Suprapubic skin (tissue), 4 donors: ENCODE measurements at regions not wholly inside any gene's neighbourhood (a gene's known extent, or its start where the extent isn't known, plus 50 kb on each side); places are given as distances from the start of the nearest gene placed in this dataset.

Experiments used
- DNase-seq, 2 donors: peaks; one replicate each; pipeline ENCODE4 v3.0.0-alpha.2; 2019; ENCODE audit warnings: low spot score in 2 of 2
- H3K27ac ChIP-seq: fragments of 200-600 bp; sonication (generic); one replicate; pipeline ENCODE4 v1.5.1; 2019
- H3K27me3 ChIP-seq: fragments of 200-600 bp; sonication (generic); one replicate; pipeline ENCODE4 v1.5.1; 2019
- H3K36me3 ChIP-seq: fragments of 200-600 bp; sonication (generic); one replicate; pipeline ENCODE4 v1.5.1; 2019
- H3K4me1 ChIP-seq: fragments of 200-600 bp; sonication (generic); one replicate; pipeline ENCODE4 v1.5.1; 2019
- H3K4me3 ChIP-seq: fragments of 200-600 bp; sonication (generic); one replicate; pipeline ENCODE4 v1.5.1; 2019; ENCODE audit warnings: mild to moderate bottlenecking
- H3K9me3 ChIP-seq: fragments of 200-600 bp; sonication (generic); one replicate; pipeline ENCODE4 v1.5.1; 2019
- EP300 ChIP-seq: sonication (generic); formaldehyde crosslinking; IDR thresholded peaks from one replicate; pipeline ENCODE4 v1.6.1; 2017; ENCODE audit warnings: antibody characterized with exemption
- POLR2A ChIP-seq, 2 donors: fragments of 450-650 bp; IDR thresholded peaks; one replicate each; pipeline ENCODE4 v1.6.1; 2017; ENCODE audit warnings: antibody characterized with exemption in 2 of 2, mild to moderate bottlenecking in 2 of 2, moderate library complexity in 2 of 2
- POLR2AphosphoS5 ChIP-seq, 3 donors: sonication (generic); formaldehyde crosslinking; IDR thresholded peaks; one replicate each; pipeline ENCODE4 v1.6.1; 2017; ENCODE audit warnings: antibody characterized with exemption in 3 of 3
- WGBS: methylation state at CpG from one replicate; pipeline ENCODE4 v1.1.5; 2018; 5-methylcytosine and 5-hydroxymethylcytosine counted together
- TF ChIP-seq, protein P1 (sequence below), 2 donors: fragments of 200-600 bp in 1 of 2; fragments of 450-650 bp in 1 of 2; sonication (generic) in 1 of 2; IDR thresholded peaks; one replicate each; pipeline ENCODE4 v1.5.1; 2016 to 2019; ENCODE audit warnings: antibody characterized with exemption in 2 of 2, mild to moderate bottlenecking in 1 of 2, moderate library complexity in 1 of 2

- TF ChIP-seq POLR2AphosphoS5 (IDR thresholded peaks at IDR 0.05): no peak
- no peak for TF ChIP-seq EP300
- no peak for TF ChIP-seq POLR2A (IDR thresholded peaks at IDR 0.05)
- TF ChIP-seq, protein P1, sequence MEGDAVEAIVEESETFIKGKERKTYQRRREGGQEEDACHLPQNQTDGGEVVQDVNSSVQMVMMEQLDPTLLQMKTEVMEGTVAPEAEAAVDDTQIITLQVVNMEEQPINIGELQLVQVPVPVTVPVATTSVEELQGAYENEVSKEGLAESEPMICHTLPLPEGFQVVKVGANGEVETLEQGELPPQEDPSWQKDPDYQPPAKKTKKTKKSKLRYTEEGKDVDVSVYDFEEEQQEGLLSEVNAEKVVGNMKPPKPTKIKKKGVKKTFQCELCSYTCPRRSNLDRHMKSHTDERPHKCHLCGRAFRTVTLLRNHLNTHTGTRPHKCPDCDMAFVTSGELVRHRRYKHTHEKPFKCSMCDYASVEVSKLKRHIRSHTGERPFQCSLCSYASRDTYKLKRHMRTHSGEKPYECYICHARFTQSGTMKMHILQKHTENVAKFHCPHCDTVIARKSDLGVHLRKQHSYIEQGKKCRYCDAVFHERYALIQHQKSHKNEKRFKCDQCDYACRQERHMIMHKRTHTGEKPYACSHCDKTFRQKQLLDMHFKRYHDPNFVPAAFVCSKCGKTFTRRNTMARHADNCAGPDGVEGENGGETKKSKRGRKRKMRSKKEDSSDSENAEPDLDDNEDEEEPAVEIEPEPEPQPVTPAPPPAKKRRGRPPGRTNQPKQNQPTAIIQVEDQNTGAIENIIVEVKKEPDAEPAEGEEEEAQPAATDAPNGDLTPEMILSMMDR (IDR thresholded peaks at IDR 0.05): no peak
Observed at GRCh38 chr13:104071806-104072205, 1005.6 kb upstream of the SLC10A2 start.

GRCh38 chr13:104065328-104065727 is 999.1 kb upstream of the SLC10A2 start:
- DNase-seq: no peak
- no peak overlapping the region for H3K4me3 ChIP-seq

More at GRCh38 chr13:104071806-104072205, 1005.6 kb upstream of the SLC10A2 start:
- no peaks in the 10 kb centered on the region for H3K36me3 ChIP-seq
- 92% methylated on average over 2 of the region's 2 CpGs for WGBS
- no peaks in the 10 kb centered on the region for H3K27me3 ChIP-seq
- no peaks in the 10 kb centered on the region for H3K9me3 ChIP-seq
- no peak overlapping the region for H3K4me3 ChIP-seq
- no peak overlapping the region for H3K27ac ChIP-seq
- no peaks in the 10 kb centered on the region for H3K4me1 ChIP-seq
- no peak for DNase-seq

GRCh38 chr13:104057861-104058260 is 991.6 kb upstream of the SLC10A2 start:
- Histone ChIP-seq H3K9me3 (no peaks in the 10 kb centered on the region), H3K27me3 (no peaks in the 10 kb centered on the region), H3K27ac (no peak overlapping the region), H3K36me3 (no peaks in the 10 kb centered on the region), H3K4me3 (no peak overlapping the region), H3K4me1 (no peaks in the 10 kb centered on the region)
- WGBS: 70% methylated on average over 4 of the region's 4 CpGs
- DNase-seq: no peak
- TF ChIP-seq, protein P1 (IDR thresholded peaks at IDR 0.05): no peak
- TF ChIP-seq POLR2AphosphoS5 (IDR thresholded peaks at IDR 0.05) (no peak), POLR2A (IDR thresholded peaks at IDR 0.05) (no peak), EP300 (no peak)

More at GRCh38 chr13:104065328-104065727, 999.1 kb upstream of the SLC10A2 start:
- 82% methylated on average over 2 of the region's 2 CpGs for WGBS
- Histone ChIP-seq H3K27ac (no peak overlapping the region), H3K27me3 (no peaks in the 10 kb centered on the region), H3K9me3 (no peaks in the 10 kb centered on the region), H3K4me1 (no peaks in the 10 kb centered on the region), H3K36me3 (no peaks in the 10 kb centered on the region)
- TF ChIP-seq EP300: no peak
- no peak for TF ChIP-seq POLR2AphosphoS5 (IDR thresholded peaks at IDR 0.05)
- TF ChIP-seq, protein P1 (IDR thresholded peaks at IDR 0.05): no peak
- no peak for TF ChIP-seq POLR2A (IDR thresholded peaks at IDR 0.05)

GRCh38 chr13:104045907-104046306 is 979.7 kb upstream of the SLC10A2 start:
- no peaks in the 10 kb centered on the region for H3K27me3 ChIP-seq
- 45% methylated on average over 1 of the region's 1 CpG for WGBS
- TF ChIP-seq POLR2AphosphoS5 (IDR thresholded peaks at IDR 0.05) (no peak), POLR2A (IDR thresholded peaks at IDR 0.05) (no peak), EP300 (no peak)
- TF ChIP-seq, protein P1 (IDR thresholded peaks at IDR 0.05): no peak

GRCh38 chr13:104043184-104043583 is 977.0 kb upstream of the SLC10A2 start:
- no peak for DNase-seq
- TF ChIP-seq, protein P1 (IDR thresholded peaks at IDR 0.05): no peak
- TF ChIP-seq EP300: no peak
- no peak for TF ChIP-seq POLR2A (IDR thresholded peaks at IDR 0.05)
- no peak for TF ChIP-seq POLR2AphosphoS5 (IDR thresholded peaks at IDR 0.05)

More at GRCh38 chr13:104045907-104046306, 979.7 kb upstream of the SLC10A2 start:
- no peaks in the 10 kb centered on the region for H3K4me1 ChIP-seq
- no peak overlapping the region for H3K27ac ChIP-seq
- H3K4me3 ChIP-seq: no peak overlapping the region
- H3K9me3 ChIP-seq: peaks cover 5% of the 10 kb centered on the region
- DNase-seq: no peak
- no peaks in the 10 kb centered on the region for H3K36me3 ChIP-seq

More at GRCh38 chr13:104043184-104043583, 977.0 kb upstream of the SLC10A2 start:
- Histone ChIP-seq H3K9me3 (peaks cover 5% of the 10 kb centered on the region), H3K4me3 (no peak overlapping the region), H3K27me3 (no peaks in the 10 kb centered on the region), H3K4me1 (no peaks in the 10 kb centered on the region), H3K36me3 (no peaks in the 10 kb centered on the region), H3K27ac (no peak overlapping the region)
- 68% methylated on average over 2 of the region's 2 CpGs for WGBS
